ENCODE measurements at regions not wholly inside any gene's neighbourhood (a gene's known extent, or its start where the extent isn't known, plus 50 kb on each side); places are given as distances from the start of the nearest gene placed in this dataset.

GRCh38 chr1:87702455-87702854 lies 373.8 kb downstream of the LMO4 start:
- TF ChIP-seq CTCF (IDR thresholded peaks at IDR 0.05): no peak
- no peak for TF ChIP-seq POLR2A (IDR thresholded peaks at IDR 0.05)
